ENCODE measurements at regions not wholly inside any gene's neighbourhood (a gene's known extent, or its start where the extent isn't known, plus 50 kb on each side); places are given as distances from the start of the nearest gene placed in this dataset.
A peak's percentile ranks its signal among the peaks of the same experiment; 100 is the strongest.

- no peak for DNase-seq
- Histone ChIP-seq H3K27me3 (ENCODE audit: low read length) (no peaks in the 10 kb centered on the region), H4K20me1 (ENCODE audit: insufficient read depth, low read depth, low read length) (no peaks in the 10 kb centered on the region)
Measured at GRCh38 chr11:21659961-21660360, 532.9 kb upstream of the ANO5 start.

GRCh38 chr11:21675049-21675616 lies 517.8 kb upstream of the ANO5 start:
- no peaks in the 10 kb centered on the region for H3K36me3 ChIP-seq (ENCODE audit: insufficient read depth, low read length)
- H4K20me1 ChIP-seq (ENCODE audit: insufficient read depth, low read depth, low read length), result no peaks in the 10 kb centered on the region
- H3K9ac ChIP-seq (ENCODE audit: low read length), result no peak overlapping the region
- no peaks in the 10 kb centered on the region for H3K9me2 ChIP-seq (replicated peaks; ENCODE audit: insufficient read depth, low read length)
- peak overlapping the region; percentile 51 for H3K4me2 ChIP-seq (ENCODE audit: low read depth, low read length, poor library complexity, severe bottlenecking)
- H2AFZ ChIP-seq (ENCODE audit: low read length), result peak overlapping the region; percentile 52
- no peak for DNase-seq
- no peak overlapping the region for H3K27ac ChIP-seq (ENCODE audit: low read length)
- H3K27me3 ChIP-seq (ENCODE audit: low read length), result no peaks in the 10 kb centered on the region
- no peaks in the 10 kb centered on the region for H3K9me3 ChIP-seq (ENCODE audit: low read length)
- peak overlapping the region; percentile 26 for H3K4me3 ChIP-seq (ENCODE audit: low read length)
- no peaks in the 10 kb centered on the region for H3K79me2 ChIP-seq (ENCODE audit: low read length)
- H3K4me1 ChIP-seq (ENCODE audit: low read length), result peaks cover 17% of the 10 kb centered on the region

More at GRCh38 chr11:21659961-21660360, 532.9 kb upstream of the ANO5 start:
- peaks cover 9% of the 10 kb centered on the region for H3K36me3 ChIP-seq (ENCODE audit: insufficient read depth, low read length)
- no peaks in the 10 kb centered on the region for H3K9me2 ChIP-seq (replicated peaks; ENCODE audit: insufficient read depth, low read length)
- H3K4me1 ChIP-seq (ENCODE audit: low read length), result peaks cover 50% of the 10 kb centered on the region
- H3K9ac ChIP-seq (ENCODE audit: low read length), result no peak overlapping the region
- no peak overlapping the region for H3K4me2 ChIP-seq (ENCODE audit: low read depth, low read length, poor library complexity, severe bottlenecking)
- H3K4me3 ChIP-seq (ENCODE audit: low read length), result no peak overlapping the region
- H2AFZ ChIP-seq (ENCODE audit: low read length), result no peak overlapping the region
- no peaks in the 10 kb centered on the region for H3K9me3 ChIP-seq (ENCODE audit: low read length)
- H3K27ac ChIP-seq (ENCODE audit: low read length), result no peak overlapping the region
- no peaks in the 10 kb centered on the region for H3K79me2 ChIP-seq (ENCODE audit: low read length)

GRCh38 chr11:21687643-21688042 lies 505.2 kb upstream of the ANO5 start:
- no peak overlapping the region for H3K4me2 ChIP-seq (ENCODE audit: low read depth, low read length, poor library complexity, severe bottlenecking)
- no peak overlapping the region for H3K4me3 ChIP-seq (ENCODE audit: low read length)
- no peaks in the 10 kb centered on the region for H3K79me2 ChIP-seq (ENCODE audit: low read length)
- no peaks in the 10 kb centered on the region for H3K27me3 ChIP-seq (ENCODE audit: low read length)
- 0 out of 2 replicates have a peak overlapping the region, but pooled peaks have one; percentile 38 for H2AFZ ChIP-seq (ENCODE audit: low read length)
- no peaks in the 10 kb centered on the region; the same call in 1 of the 2 replicates for H3K36me3 ChIP-seq (ENCODE audit: insufficient read depth, low read length)
- no peaks in the 10 kb centered on the region for H3K9me2 ChIP-seq (replicated peaks; ENCODE audit: insufficient read depth, low read length)
- H3K4me1 ChIP-seq (ENCODE audit: low read length), result no peaks in the 10 kb centered on the region
- peaks cover 10% of the 10 kb centered on the region for H3K9me3 ChIP-seq (ENCODE audit: low read length)
- no peak for DNase-seq
- H3K27ac ChIP-seq (ENCODE audit: low read length), result no peak overlapping the region
- no peak overlapping the region for H3K9ac ChIP-seq (ENCODE audit: low read length)
- H4K20me1 ChIP-seq (ENCODE audit: insufficient read depth, low read depth, low read length), result no peaks in the 10 kb centered on the region

- H3K9me3 ChIP-seq (ENCODE audit: low read length), result no peaks in the 10 kb centered on the region
- H3K27me3 ChIP-seq (ENCODE audit: low read length), result no peaks in the 10 kb centered on the region
- 0 out of 2 replicates have a peak, but pooled peaks cover 2% of the 10 kb centered on the region for H3K9me2 ChIP-seq (replicated peaks; ENCODE audit: insufficient read depth, low read length)
- H4K20me1 ChIP-seq (ENCODE audit: insufficient read depth, low read depth, low read length), result no peaks in the 10 kb centered on the region
- H3K36me3 ChIP-seq (ENCODE audit: insufficient read depth, low read length), result no peaks in the 10 kb centered on the region
- H3K9ac ChIP-seq (ENCODE audit: low read length), result no peak overlapping the region
- peaks cover 14% of the 10 kb centered on the region for H3K4me1 ChIP-seq (ENCODE audit: low read length)
- no peak overlapping the region for H3K27ac ChIP-seq (ENCODE audit: low read length)
- no peak for DNase-seq
- H3K4me3 ChIP-seq (ENCODE audit: low read length), result no peak overlapping the region
- H3K79me2 ChIP-seq (ENCODE audit: low read length), result no peaks in the 10 kb centered on the region
- H3K4me2 ChIP-seq (ENCODE audit: low read depth, low read length, poor library complexity, severe bottlenecking), result no peak overlapping the region
- 0 out of 2 replicates have a peak overlapping the region, but pooled peaks have one; percentile 10 for H2AFZ ChIP-seq (ENCODE audit: low read length)
Measured at GRCh38 chr11:21704539-21704938, 488.3 kb upstream of the ANO5 start.

- Histone ChIP-seq H3K4me3 (ENCODE audit: low read length) (no peak overlapping the region), H3K27ac (ENCODE audit: low read length) (no peak overlapping the region), H3K9me2 (replicated peaks; ENCODE audit: insufficient read depth, low read length) (0 out of 2 replicates have a peak, but pooled peaks cover 2% of the 10 kb centered on the region), H3K27me3 (ENCODE audit: low read length) (no peaks in the 10 kb centered on the region), H3K4me2 (ENCODE audit: low read depth, low read length, poor library complexity, severe bottlenecking) (no peak overlapping the region), H4K20me1 (ENCODE audit: insufficient read depth, low read depth, low read length) (no peaks in the 10 kb centered on the region), H3K4me1 (ENCODE audit: low read length) (peaks cover 10% of the 10 kb centered on the region), H3K79me2 (ENCODE audit: low read length) (no peaks in the 10 kb centered on the region), H3K36me3 (ENCODE audit: insufficient read depth, low read length) (no peaks in the 10 kb centered on the region), H3K9me3 (ENCODE audit: low read length) (no peaks in the 10 kb centered on the region), H2AFZ (ENCODE audit: low read length) (no peak overlapping the region; the same call in 1 of the 2 replicates), H3K9ac (ENCODE audit: low read length) (no peak overlapping the region)
- DNase-seq, result no peak
Measured at GRCh38 chr11:21707116-21707739, 485.7 kb upstream of the ANO5 start.

GRCh38 chr11:21710809-21711208 lies 482.1 kb upstream of the ANO5 start:
- Histone ChIP-seq H3K4me1 (ENCODE audit: low read length) (peaks cover 10% of the 10 kb centered on the region), H3K27me3 (ENCODE audit: low read length) (no peaks in the 10 kb centered on the region), H3K4me2 (ENCODE audit: low read depth, low read length, poor library complexity, severe bottlenecking) (no peak overlapping the region), H3K9me2 (replicated peaks; ENCODE audit: insufficient read depth, low read length) (0 out of 2 replicates have a peak, but pooled peaks cover under 1% of the 10 kb centered on the region), H3K4me3 (ENCODE audit: low read length) (no peak overlapping the region), H2AFZ (ENCODE audit: low read length) (no peak overlapping the region), H4K20me1 (ENCODE audit: insufficient read depth, low read depth, low read length) (no peaks in the 10 kb centered on the region), H3K9ac (ENCODE audit: low read length) (no peak overlapping the region), H3K36me3 (ENCODE audit: insufficient read depth, low read length) (no peaks in the 10 kb centered on the region), H3K79me2 (ENCODE audit: low read length) (no peaks in the 10 kb centered on the region), H3K9me3 (ENCODE audit: low read length) (no peaks in the 10 kb centered on the region), H3K27ac (ENCODE audit: low read length) (no peak overlapping the region)
- DNase-seq, result no peak

GRCh38 chr11:21711341-21711740 lies 481.5 kb upstream of the ANO5 start:
- Histone ChIP-seq H3K36me3 (ENCODE audit: insufficient read depth, low read length) (no peaks in the 10 kb centered on the region), H3K4me3 (ENCODE audit: low read length) (no peak overlapping the region), H2AFZ (ENCODE audit: low read length) (no peak overlapping the region), H3K9me2 (replicated peaks; ENCODE audit: insufficient read depth, low read length) (no peaks in the 10 kb centered on the region), H3K9ac (ENCODE audit: low read length) (no peak overlapping the region), H3K27me3 (ENCODE audit: low read length) (no peaks in the 10 kb centered on the region), H3K4me2 (ENCODE audit: low read depth, low read length, poor library complexity, severe bottlenecking) (no peak overlapping the region), H3K27ac (ENCODE audit: low read length) (no peak overlapping the region), H3K4me1 (ENCODE audit: low read length) (peaks cover 10% of the 10 kb centered on the region), H4K20me1 (ENCODE audit: insufficient read depth, low read depth, low read length) (no peaks in the 10 kb centered on the region), H3K79me2 (ENCODE audit: low read length) (no peaks in the 10 kb centered on the region), H3K9me3 (ENCODE audit: low read length) (no peaks in the 10 kb centered on the region)
- no peak for DNase-seq

- no peak overlapping the region for H3K9ac ChIP-seq (ENCODE audit: low read length)
Measured at GRCh38 chr11:21723678-21724077, 469.2 kb upstream of the ANO5 start.

More at GRCh38 chr11:21723678-21724077, 469.2 kb upstream of the ANO5 start:
- Histone ChIP-seq H3K36me3 (ENCODE audit: insufficient read depth, low read length) (no peaks in the 10 kb centered on the region), H3K9me2 (replicated peaks; ENCODE audit: insufficient read depth, low read length) (no peaks in the 10 kb centered on the region), H3K4me1 (ENCODE audit: low read length) (peaks cover 6% of the 10 kb centered on the region; the same call in 1 of the 2 replicates), H3K79me2 (ENCODE audit: low read length) (no peaks in the 10 kb centered on the region), H3K9me3 (ENCODE audit: low read length) (peaks cover 4% of the 10 kb centered on the region; the same call in 1 of the 2 replicates), H4K20me1 (ENCODE audit: insufficient read depth, low read depth, low read length) (no peaks in the 10 kb centered on the region), H3K27me3 (ENCODE audit: low read length) (no peaks in the 10 kb centered on the region), H3K4me3 (ENCODE audit: low read length) (no peak overlapping the region), H2AFZ (ENCODE audit: low read length) (no peak overlapping the region), H3K4me2 (ENCODE audit: low read depth, low read length, poor library complexity, severe bottlenecking) (no peak overlapping the region), H3K27ac (ENCODE audit: low read length) (no peak overlapping the region)
- no peak for DNase-seq

Data from Karpas-422 (cell line).